Activated CD4-positive, alpha-beta T cell treated with anti-CD3 and anti-CD28 coated beads, Interleukin-2, amount 50 U/mL, for 48 hours (primary cell): ENCODE measurements at regions not wholly inside any gene's neighbourhood (a gene's known extent, or its start where the extent isn't known, plus 50 kb on each side); places are given as distances from the start of the nearest gene placed in this dataset.
A peak's percentile ranks its signal among the peaks of the same experiment; 100 is the strongest.

ENCODE experiments used
- DNase-seq, 2 experiments: peaks; one replicate each; pipeline ENCODE4 v3.0.0-alpha.2; 2020

DNA sequence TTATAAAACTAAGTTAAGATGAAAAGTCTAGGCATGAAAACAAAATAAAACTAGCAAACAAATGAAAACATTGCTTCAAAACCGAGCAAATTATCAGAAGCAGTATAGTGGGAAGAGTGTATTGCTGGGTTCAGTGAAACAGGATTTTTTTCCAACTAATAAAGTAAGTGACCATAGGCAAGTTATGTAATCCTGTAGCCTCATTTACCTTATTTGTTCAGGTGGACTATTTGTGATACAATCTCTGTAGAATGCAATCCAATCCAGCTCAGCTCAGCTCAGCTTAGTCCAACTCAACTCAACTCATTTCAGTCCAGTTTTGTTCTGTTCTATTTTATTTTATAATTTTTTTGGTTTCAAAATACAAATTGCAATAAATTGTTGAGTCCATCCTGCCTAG lies 276.7 kb upstream of the LRIG3 start:
- DNase-seq: no peak

- DNase-seq: no peak
Observed at GRCh38 chr12:59194794-59195193, 274.5 kb upstream of the LRIG3 start.

GRCh38 chr12:59193476-59194050 lies 273.3 kb upstream of the LRIG3 start:
- no peak for DNase-seq

- DNase-seq: no peak
Observed at GRCh38 chr12:59191372-59191771, 271.1 kb upstream of the LRIG3 start.

DNA sequence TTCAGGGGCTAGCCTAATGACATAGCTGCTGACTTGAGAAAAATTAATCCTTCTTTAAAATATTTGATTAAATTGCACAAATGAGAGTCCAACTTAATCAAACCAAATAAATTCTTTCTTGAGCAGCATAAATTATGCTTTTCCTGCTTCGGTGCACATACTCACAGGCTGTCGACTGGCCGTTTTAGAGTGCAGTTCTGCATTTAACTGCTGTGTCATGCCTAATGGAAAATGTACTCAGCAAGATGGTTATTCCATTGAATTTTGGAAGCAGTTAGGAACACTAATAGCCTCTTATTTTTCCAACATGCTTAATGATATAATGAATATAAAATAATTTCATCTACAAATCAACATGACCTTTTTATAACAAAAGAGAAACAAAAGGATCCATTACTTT lies 266.1 kb upstream of the LRIG3 start:
- DNase-seq: no peak

- no peak for DNase-seq
Observed at GRCh38 chr12:59185295-59185694, 265.0 kb upstream of the LRIG3 start.

DNA sequence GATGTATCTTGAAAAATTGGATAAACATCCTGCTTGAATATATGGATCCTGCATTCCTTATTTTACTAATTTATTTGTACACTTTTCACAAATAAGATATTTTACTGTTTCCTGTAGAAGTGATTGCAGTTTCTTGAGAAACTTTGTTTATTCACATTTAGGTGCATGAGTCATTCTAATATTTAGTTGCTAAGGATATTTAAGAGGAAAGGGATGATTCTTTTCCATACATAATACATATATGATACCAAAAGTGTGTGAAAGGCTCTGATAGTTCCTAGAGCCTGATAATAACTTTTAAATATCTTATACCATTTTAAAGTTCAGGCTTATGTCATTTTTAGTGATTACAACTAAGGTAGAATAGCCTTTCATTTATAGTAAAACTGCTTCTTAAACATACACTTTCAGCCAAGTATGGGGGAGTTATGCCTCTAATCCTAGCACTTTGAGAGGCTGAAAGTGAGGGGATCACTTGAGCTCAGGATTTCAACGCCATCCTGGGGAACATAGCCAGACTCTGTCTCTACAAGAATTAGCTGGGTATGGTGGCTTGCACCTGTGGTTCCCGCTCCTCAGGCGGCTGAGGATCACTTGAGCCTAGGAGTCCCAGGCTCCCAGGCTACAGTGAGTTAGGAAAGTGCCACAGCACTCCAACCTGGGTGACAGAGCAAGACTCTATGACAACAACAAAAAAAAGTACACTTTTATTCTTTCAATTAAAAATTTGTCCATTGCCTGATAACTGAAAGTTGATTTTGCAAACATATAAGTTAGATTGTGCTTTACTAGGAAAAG lies 262.6 kb upstream of the LRIG3 start:
- DNase-seq: no peak

GRCh38 chr12:59182191-59182590 lies 261.9 kb upstream of the LRIG3 start:
- peak; percentile 31 to 41 for DNase-seq

DNA sequence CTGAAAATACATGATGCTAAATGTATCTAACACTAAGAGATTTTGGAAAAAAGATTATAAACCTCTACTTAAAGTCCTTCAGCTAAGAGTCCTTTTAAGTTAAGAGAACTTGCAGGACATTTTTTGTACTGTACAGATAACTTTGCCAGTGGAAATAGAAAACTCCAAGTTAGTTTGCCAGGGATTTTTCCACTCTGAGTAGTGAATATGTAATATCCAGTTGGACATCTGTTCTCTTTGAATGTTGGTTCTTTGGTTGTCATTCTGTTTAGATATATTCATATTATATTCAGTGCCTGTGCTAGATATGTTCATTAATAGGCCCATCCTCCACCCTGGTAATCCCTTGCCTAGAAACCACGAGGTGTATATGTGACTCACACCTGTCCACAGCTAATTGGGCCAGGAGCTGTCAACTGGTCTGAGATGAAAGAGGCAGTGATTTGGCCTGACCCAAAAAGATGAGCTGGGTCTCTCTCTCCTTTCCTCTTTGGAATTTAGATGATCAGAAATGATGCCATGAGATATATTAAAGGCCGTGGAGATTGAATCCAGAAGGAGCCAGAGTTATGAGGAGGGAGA lies 261.0 kb upstream of the LRIG3 start:
- DNase-seq: no peak

DNA sequence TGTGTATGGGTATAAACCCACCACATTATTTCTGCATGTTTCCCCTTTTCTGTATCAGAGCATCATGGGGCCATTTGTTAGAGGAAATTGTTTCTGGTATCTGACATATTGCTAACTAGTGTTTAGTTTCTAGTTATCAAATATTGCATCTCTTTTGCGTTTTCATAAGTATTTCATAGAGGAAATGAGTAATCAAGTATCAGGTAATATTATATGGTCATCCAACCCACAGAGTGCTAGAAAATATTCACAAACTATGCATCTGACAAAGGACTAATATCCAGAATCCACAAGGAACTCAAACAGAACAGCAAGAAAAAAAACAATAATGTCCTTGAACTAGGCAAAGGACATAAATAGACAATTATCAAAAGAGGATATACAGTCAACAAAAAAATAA lies 258.9 kb upstream of the LRIG3 start:
- no peak for DNase-seq

GRCh38 chr12:59173695-59174094 lies 253.4 kb upstream of the LRIG3 start:
- DNase-seq: no peak

GRCh38 chr12:59168647-59169046 lies 248.3 kb upstream of the LRIG3 start:
- DNase-seq: no peak

DNA sequence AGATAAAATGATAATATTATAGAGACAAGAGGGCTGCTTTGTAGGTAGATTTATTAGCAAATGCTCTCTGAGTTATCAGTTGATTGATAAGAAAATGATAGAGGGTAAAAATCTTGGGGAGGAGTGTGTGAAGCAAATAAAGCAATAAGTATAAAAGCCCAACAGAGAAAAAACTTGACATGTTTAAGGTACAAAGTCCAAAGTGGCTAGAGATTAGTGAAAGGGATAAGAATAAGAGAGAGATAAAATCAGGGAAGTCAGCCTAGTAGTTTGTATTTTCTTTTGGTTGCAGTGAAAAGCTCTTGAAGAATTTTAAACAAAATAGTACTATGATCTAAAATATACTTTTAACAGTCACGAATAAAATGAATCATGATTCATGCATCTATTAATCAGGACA lies 246.2 kb upstream of the LRIG3 start:
- no peak for DNase-seq

DNA sequence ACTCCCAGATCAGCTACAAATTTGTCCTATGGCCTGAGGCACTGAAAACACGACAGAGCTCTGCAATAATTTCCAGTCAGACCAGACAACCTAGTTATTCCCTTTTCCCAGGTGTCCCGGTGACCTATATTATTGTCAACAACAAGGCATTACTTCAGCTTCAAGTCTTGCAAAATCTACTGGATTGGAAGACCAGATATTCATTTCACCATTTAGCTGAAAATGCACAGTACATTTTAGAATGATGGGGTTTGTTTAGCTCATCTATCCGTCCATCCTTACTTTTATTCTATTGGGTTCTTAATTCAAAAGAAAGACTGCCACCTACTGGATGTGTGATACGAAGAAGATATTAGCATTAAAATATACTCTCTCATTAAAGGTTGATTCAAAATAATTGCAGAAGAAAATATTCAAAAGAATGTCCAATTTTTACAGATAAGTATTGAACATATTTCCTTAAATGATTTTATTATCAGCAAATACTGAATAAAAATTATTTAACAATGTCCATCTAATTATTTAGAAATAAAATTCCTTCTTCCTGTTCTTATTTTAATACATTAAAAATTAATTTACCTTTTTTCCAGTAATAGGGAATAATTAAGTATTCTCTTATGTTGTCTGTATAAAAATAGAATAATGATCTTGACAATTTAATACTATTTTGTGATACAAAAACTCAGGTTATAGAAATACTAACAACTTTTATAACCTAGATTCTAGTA lies 244.9 kb upstream of the LRIG3 start:
- no peak for DNase-seq

- DNase-seq: no peak
Observed at GRCh38 chr12:59164226-59164625, 243.9 kb upstream of the LRIG3 start.

DNA sequence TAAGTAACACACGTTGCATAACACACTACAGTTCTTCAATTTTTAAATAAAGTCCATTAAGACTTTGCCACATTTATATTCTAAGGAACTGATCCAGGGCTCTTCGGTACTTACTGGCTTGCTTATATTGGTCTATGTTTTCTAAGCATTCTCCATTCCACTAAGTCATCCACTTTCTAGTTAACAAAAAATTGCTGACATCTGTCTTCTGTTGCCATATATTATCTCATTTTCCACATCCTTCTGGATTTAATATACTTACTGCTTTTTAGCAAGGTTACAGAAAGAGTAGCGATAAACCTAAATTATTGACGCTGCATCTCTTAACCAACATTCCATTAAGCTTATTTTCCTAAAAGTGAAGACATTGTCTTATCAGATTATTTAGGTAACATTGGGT lies 238.4 kb upstream of the LRIG3 start:
- DNase-seq: no peak

DNA sequence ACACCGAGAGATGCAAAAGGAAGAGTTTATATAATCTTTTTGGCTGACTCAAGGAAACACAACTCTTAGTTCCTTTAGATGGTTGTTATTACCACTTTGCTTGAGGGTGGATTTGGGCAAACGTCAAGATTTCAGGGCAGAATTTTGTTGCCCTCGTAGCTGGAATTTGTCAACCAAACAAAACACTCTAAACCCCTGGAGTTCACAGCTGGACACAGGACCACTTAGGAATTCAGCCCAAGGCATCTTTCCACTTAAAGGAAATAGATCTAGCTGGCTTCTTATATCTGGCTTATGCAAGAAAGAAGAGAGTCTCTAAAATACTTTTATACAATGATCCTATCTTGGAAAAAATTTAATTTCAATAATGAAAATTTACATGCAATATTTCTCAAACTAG lies 237.8 kb upstream of the LRIG3 start:
- DNase-seq: no peak

- no peak for DNase-seq
Observed at GRCh38 chr12:59155448-59155847, 235.1 kb upstream of the LRIG3 start.

DNA sequence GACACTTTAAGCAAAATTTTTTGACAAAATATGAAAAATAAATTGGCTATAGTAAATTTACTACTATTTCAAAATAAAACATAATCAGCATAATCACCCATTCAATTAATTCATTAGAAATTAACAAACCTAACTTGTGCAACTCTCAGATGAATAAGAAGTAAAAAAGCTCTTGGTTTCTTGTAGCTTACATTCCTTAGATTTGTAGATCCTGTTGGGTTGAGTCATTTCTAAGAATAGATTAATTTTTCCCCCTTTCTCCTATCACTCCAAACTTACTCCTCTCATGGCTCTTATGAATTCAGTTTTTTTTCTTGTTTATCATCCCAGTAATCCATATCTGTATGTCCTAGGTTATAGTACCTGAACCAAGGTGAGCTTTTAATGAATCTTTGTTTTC lies 230.9 kb upstream of the LRIG3 start:
- no peak for DNase-seq

DNA sequence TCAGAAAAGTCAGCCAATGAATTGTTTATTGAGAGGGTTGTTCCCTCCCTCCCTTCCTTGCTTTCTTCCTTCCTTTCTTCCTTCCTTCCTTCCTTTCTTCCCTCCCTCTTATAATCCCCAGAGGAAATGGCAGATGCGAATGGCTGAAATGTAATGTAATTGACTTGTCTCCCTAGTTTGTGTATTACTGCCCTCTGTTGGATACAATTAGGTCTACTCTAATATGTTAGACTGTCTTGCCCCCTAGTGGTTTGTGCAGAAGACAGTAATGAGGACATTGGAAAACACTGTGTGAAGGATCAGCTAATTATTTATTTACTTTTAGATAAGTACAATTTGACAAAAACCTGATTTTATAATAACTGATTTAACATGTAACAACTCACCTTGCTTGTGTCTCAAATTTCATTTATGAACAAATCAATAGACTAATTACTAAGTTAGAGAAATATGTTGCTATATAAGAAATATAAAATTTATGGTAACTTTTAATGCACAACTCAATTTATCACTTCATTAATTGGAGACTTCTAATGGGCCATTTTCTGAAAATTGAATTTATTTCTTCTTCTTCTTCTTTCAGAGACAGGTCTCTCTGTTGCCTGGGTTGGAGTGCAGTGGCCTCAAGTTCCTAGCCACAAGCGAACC lies 229.8 kb upstream of the LRIG3 start:
- no peak for DNase-seq

DNA sequence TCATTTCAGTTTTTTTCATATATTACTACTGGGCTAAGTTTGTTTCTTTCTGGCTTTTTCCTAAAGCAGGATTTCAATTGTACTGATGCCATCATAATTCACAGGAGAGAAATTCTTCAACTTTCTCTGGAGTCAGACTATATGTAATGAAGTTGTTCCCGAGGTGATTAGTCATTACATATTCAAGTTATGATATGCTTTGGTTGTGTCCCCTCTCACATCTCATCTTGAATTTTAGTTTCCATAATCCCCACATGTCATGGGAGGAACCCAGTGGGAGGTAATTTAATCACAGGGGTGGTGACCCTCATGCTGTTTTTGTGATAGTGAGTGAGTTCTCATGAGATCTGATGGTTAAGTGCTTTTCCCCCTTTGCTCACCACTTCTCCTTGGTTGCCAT lies 227.5 kb upstream of the LRIG3 start:
- no peak for DNase-seq

- DNase-seq: no peak
Observed at GRCh38 chr12:59142183-59142790, 222.0 kb upstream of the LRIG3 start.

DNA sequence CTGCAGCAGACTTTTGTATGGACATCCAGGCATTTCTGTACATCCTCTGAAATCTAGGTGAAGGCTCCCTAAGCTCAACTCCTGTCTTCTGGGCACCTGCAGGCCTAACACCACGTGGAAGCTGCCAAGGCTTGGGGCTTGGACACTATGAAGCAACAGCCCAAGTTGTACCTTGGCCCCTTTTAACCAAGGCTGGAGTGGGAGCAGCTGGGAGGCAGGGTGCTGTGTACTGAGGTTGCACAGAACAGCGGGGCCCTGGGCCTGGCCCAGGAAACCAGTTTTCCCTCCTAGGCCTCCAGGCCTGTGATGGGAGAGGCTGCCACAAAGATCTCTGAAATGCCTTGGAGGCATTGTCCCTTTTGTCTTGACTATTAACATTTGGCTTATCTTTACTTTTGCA lies 214.4 kb upstream of the LRIG3 start:
- no peak for DNase-seq
